ENCODE measurements at regions not wholly inside any gene's neighbourhood (a gene's known extent, or its start where the extent isn't known, plus 50 kb on each side); places are given as distances from the start of the nearest gene placed in this dataset.
A peak's percentile ranks its signal among the peaks of the same experiment; 100 is the strongest.
"Not testable (repeated sequence)": the region's sequence is repeated elsewhere in the genome, so short reads cannot be mapped to it uniquely, and the experiment has no call there.

- DNase-seq, result no peak
Observed at GRCh38 chr6:10343320-10343719, 71.6 kb downstream of the TFAP2A start.

- no peak for DNase-seq
Observed at GRCh38 chr6:10341605-10342004, 73.3 kb downstream of the TFAP2A start.

DNA sequence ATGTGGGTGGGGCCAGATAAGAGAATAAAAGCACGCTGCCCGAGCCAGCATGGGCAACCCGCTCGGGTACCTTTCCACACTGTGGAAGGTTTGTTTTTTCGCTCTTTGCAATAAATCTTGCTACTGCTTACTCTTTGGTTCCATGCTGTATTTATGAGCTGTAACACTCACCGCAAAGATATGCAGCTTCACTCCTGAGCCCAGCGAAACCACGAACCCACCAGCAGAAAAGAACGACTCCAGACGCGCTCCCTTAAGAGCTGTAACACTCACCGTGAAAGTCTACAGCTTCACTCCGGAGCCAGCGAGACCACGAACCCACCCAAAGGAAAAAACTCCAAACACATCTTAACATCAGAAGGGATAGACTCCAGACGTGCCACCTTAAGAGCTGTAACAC, 76.7 kb downstream of the TFAP2A start:
- no peak for DNase-seq

- DNase-seq, result not testable (repeated sequence)
Observed at GRCh38 chr6:10337376-10337775, 77.5 kb downstream of the TFAP2A start.

- no peak for DNase-seq
Observed at GRCh38 chr6:10332111-10332510, 82.8 kb downstream of the TFAP2A start.

DNA sequence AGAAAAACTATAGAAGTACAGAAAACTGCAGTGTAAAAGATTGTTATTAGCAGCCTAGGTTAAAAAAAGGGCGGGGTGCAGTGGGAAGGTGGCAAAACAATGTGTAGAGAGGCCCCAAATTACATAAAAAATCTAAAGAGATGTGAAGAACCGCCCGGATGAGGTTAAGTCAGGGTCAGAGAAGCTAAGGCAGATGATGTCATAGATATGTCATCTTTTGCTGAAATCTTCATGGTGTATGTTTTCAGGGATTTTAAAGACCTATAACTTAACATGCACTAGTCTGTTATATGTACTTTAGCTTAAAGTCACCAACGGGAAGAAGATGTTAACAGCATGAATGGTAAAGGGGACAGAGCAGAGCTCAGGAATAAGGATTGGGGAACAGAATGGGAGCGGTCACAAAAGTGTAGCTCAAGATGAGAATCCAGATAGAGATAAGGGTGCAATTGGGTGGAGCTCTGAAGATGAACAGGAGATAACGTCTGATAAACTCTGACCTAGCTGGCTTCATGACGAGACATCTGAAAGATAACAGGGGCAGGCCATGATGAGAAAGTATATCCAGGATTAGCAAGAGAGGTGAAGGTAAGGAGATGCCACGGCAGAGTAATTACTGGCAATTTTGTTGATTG, 83.4 kb downstream of the TFAP2A start:
- DNase-seq, result no peak

DNA sequence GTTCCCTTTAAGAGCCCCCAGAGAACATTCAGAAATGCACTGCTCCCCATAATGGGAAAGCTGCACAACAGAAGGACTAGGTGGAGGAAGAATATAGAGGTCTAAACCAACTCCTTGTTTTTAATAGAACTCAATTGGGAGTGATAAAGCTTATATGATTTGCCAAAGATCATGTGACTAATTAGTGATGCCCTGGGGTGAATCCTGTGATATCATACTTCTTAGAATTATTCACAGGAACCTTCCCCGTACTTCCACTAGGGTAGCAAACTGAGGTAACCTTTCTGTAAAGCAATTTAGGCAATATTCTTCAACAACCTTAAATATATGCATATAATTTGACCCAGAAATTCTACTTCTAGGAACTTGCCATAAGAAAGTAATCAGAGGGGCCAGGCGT, 84.4 kb downstream of the TFAP2A start:
- DNase-seq, result no peak

DNA sequence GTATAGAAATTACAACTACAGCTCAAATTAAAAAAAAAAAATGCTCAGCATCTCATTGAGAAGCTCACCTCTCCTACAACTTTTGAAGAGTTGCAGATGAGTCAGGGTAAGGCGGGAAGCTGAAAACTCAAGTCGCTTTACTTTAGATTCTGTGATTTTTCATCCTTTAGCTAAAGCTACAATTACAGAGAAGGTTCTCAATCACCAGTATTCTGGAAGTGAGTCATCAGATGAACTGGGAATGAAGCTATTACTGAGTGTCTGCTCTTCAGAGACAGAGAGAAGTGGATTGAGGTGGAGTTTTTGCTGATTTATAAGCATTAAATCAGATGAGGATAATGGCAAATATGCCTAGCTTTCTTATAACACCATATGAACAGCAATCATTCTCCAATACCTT, 91.9 kb downstream of the TFAP2A start:
- no peak for DNase-seq

GRCh38 chr6:10320291-10320690, 94.6 kb downstream of the TFAP2A start:
- no peak for DNase-seq

GRCh38 chr6:10316373-10316721, 98.5 kb downstream of the TFAP2A start:
- no peak for DNase-seq

- DNase-seq, result no peak
Observed at GRCh38 chr6:10315658-10316372, 99.1 kb downstream of the TFAP2A start.

DNA sequence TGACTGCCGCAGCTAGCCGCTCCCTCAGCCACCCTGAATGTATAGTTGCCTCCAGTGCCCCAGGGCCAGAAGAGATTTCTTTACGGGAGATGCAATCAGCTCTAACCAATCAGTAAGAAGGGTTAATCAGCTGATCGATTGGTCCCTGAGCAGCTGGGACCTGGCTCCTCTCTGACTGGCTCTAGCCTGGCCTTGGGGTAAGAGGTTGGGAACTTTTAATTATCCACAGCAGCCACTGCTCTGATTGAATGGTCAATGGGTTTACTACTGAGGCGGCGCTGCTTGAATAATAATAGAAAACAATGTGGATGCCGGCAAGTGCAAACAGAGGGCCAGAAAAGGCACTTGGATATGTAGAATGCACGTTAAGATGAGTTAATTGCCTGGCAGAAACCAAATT, 99.8 kb downstream of the TFAP2A start:
- DNase-seq, result no peak

- no peak for DNase-seq
Observed at GRCh38 chr6:10314163-10314955, 100.5 kb downstream of the TFAP2A start.

- DNase-seq, result no peak
Observed at GRCh38 chr6:10313799-10314162, 101.1 kb downstream of the TFAP2A start.

DNA sequence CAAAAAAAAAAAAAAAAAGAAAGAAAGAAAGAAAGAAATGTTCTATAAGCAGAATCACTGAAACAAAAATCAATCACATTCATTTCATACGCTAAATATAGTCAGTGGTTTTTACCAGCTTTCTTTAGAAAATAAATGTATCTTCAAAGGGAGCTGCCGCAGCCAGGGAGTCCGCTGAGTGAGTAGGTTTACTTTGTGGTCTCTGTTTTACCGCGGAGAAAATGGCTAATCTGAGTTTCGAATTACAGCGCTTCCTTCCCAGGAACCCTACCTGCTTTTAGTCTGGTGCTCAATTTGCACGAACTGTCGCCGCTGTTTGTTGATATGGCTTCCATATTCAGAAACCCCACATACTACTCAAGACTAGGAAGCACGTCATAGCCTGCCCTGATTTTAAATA, 102.4 kb downstream of the TFAP2A start:
- DNase-seq, result no peak

GRCh38 chr6:10311546-10312405, 103.1 kb downstream of the TFAP2A start:
- not testable (repeated sequence) for DNase-seq

GRCh38 chr6:10310826-10311225, 104.0 kb downstream of the TFAP2A start:
- peak; percentile 59 for DNase-seq

DNA sequence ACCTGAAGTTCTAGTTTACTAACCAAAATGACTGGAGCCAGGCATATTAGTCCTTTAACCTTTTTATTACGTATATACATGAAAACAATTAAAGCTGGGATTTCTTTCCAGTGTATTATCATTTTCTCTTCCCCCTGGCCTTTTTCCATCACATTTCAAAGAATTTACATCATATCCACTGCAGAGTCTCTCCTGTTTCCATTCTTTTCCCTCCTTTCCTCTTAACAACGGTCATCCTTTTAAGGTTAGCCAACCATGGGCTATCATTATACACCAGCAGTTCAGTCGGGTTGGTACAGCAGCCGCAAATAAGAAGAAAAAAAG, 104.6 kb downstream of the TFAP2A start:
- no peak for DNase-seq

GRCh38 chr6:10309457-10310329, 105.2 kb downstream of the TFAP2A start:
- peak; percentile 33 for DNase-seq

GRCh38 chr6:10307476-10307875, 107.4 kb downstream of the TFAP2A start:
- no peak for DNase-seq

DNA sequence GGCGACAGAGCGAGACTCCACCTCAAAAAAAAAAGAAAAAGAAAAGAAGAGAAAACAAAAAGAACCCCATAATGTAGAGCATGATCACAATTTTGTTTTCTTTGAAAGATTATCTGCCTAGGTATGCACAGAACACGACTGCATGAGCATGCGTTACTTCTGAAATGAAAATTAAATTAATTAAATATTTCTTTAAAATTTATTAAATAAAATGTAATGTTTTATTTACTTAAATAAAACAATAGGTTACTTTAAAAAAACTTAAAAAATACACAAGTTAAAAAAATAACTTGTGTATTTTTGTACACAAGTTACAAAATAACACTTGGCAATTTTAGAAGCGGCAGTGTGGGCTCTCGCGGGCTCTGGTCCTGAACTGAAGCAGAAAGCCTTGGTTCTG, 107.8 kb downstream of the TFAP2A start:
- no peak for DNase-seq

GRCh38 chr6:10305790-10306415, 109.0 kb downstream of the TFAP2A start:
- no peak for DNase-seq

All from DMS153 (cell line).